Neural progenitor cell (in vitro differentiated cells): ENCODE measurements at regions not wholly inside any gene's neighbourhood (a gene's known extent, or its start where the extent isn't known, plus 50 kb on each side); places are given as distances from the start of the nearest gene placed in this dataset.

Experiments
- EZH2 ChIP-seq: fragments of 200-600 bp; sonication (generic); IDR thresholded peaks from 2 replicates; pipeline ENCODE4 v1.6.1; 2017; ENCODE audit warnings: antibody characterized with exemption, mild to moderate bottlenecking, moderate library complexity
- EZH2phosphoT487 ChIP-seq: fragments of 200-600 bp; sonication (generic); IDR thresholded peaks from 2 replicates; pipeline ENCODE4 v1.6.1; 2017; ENCODE audit warnings: antibody characterized with exemption
- TF ChIP-seq, protein P1 (sequence below): fragments of 200-600 bp; sonication (generic); IDR thresholded peaks from 2 replicates; pipeline ENCODE4 v1.5.1; 2017; ENCODE audit warnings: antibody characterized with exemption, mild to moderate bottlenecking

DNA sequence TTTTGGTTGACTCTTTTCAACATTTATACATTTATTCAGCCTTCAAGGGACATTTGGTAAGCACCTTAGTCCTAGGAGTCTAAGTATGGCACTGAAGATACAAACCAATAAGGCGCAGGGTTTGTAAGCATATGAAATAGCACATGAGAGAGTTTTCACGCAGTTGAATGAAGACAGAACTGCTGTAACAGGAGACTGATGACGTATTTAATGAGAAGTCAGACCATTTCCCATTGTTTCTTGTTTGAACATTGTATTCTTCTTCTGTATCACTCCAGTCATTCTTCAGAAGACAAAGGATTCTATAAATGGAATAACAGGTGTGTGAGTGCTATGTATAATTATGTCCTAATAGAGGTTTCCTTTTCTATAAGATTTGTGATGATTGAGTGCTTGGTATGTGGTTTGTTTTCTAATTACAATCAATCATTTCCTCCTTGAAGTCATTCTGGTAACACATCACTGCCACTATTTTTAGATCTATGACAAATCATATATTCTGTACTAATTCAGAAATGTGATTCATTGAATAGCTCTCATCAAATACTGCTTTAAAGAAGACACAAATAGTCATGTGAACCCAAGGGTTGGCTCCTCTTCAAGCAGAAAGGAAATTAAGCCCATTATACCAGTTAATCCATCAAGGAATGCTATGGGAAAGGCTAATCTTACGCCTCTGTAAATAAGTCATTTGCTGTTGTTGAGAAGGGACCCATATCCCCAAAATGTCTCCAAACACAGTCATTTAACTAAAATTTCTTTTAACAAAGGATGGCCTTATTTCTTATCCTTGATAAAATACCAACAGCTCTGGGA lies 222.8 kb upstream of the NBEA start:
- TF ChIP-seq, protein P1, sequence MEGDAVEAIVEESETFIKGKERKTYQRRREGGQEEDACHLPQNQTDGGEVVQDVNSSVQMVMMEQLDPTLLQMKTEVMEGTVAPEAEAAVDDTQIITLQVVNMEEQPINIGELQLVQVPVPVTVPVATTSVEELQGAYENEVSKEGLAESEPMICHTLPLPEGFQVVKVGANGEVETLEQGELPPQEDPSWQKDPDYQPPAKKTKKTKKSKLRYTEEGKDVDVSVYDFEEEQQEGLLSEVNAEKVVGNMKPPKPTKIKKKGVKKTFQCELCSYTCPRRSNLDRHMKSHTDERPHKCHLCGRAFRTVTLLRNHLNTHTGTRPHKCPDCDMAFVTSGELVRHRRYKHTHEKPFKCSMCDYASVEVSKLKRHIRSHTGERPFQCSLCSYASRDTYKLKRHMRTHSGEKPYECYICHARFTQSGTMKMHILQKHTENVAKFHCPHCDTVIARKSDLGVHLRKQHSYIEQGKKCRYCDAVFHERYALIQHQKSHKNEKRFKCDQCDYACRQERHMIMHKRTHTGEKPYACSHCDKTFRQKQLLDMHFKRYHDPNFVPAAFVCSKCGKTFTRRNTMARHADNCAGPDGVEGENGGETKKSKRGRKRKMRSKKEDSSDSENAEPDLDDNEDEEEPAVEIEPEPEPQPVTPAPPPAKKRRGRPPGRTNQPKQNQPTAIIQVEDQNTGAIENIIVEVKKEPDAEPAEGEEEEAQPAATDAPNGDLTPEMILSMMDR = no peak
- TF ChIP-seq EZH2 = no peak
- TF ChIP-seq EZH2phosphoT487 = no peak
